GM21515 (cell line): ENCODE measurements at regions not wholly inside any gene's neighbourhood (a gene's known extent, or its start where the extent isn't known, plus 50 kb on each side); places are given as distances from the start of the nearest gene placed in this dataset.

Source experiments
- ATAC-seq: cut with Tn5 transposase; IDR thresholded peaks from one replicate; pipeline ENCODE4 v1.9.1; 2021; ENCODE audit not compliant: unreplicated experiment

DNA sequence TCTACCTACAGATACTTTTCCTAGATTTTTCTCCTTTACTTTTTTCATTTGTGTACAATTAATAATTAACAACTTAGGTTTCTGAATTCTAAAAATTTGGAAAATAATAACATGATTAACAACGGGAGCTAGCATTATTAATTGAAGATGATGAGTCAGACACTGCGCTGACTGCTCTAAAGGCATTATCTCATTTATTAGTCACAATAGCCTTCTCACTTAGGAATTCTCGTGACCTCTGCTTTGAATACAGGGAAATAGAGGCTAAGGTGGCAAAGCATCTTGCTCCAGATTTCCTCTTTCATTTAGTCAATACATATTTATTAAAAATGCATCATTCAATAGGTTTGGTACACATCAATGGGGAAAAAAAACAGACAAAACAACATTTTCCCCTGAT is 441.3 kb downstream of the PCDH18 start:
- ATAC-seq, result no peak

DNA sequence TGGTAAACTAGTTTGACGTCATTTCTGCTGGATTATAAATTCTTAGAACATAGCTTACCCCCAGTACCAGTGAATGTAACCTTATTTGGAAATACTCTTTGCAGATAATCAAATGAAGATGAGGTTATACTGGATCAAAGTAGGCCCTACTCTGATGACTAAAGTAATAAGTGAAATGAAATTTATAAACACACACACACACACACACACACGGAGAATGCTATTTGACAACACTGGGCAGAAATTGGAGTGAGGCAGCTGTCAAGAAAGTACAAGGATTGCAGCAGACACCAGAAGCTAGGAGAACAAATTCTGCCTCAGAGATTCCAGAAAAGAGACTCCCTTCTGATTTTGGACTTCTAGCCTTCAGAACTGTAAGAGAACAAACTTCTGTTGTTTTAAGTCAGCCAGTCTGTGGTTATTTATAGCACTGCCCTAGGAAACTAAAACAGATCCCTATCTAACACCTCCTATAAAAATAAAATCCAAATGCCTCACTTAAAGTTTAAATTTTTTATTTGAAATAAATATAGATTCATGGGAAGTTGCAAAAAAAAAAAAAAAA is 448.6 kb downstream of the PCDH18 start:
- ATAC-seq, result no peak

DNA sequence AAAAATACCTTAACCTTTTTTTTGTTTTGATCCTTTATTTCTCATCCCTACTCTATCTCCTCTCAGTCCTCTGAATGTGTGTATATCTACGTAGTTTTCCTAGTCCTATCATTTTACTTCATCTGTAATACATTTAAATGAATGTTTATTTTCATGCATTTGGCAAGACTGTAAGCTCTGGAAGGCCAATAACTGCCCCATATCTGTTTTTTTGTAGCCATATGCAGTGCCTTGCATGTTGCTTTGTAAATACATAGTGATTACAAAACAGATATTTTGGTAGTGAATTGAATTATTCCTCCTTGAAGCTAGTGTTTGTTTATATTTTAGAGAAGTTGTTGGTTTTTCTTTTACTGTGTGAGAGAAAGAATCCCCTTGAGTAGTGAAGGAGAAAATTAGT is 450.2 kb downstream of the PCDH18 start:
- ATAC-seq, result no peak

DNA sequence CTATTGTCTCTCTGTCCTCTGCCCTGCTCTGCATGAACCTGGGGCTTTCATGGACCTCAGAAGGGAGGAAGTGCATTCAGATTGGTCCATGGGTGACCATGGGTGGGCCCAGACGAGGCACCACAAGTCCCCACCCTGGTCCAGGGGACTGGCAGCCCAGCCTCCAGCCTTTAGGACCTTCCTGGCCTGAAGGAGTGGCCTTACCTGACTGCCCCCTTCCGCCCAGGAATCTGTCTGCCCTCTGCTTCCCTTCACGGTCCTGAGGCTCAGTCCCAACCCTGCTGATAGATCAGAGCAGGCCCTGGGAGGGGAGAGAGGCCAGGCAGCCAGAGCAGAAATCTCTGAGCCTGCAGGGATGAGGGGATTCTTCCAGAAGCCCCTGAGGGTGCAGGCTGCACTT is 455.4 kb downstream of the PCDH18 start:
- ATAC-seq, result no peak

DNA sequence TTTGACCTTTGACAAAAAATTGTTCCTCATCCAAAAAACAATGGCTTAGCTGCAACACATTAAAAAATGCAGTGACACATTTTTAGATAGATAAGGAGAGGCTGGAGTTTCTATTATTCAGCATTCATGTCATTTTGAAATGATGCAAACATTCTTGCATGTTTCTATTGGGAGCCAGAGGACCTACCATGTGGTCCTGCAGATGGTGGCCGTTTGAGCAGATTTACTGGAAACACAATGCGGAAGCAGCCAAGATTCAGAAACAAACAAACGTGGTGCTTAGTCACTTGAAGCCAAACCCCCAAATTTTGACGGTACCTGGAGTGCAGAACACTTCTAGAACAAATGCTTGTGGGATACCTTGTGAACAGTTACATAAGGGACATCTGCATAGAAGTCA is 456.7 kb downstream of the PCDH18 start:
- no peak for ATAC-seq

DNA sequence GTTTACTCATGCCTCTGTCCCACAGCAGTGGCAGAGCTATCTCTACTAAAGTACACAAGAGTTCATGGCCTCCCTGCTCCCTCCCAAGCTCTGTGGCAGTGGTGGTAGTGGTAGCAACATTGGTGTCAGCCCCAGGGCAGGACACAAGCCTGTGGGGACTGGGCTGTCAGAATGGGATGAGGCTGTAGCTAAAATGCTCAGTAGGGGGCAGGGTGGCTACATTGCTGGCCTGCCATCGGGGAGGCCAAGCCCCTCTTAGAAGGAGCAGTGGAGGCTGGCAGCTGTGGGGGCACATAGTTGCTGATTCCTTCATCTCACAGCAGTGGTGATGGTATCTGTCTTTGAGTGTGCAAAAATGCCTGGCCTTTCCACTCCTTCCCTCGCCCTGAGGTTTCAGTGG is 461.7 kb downstream of the PCDH18 start:
- ATAC-seq, result no peak

DNA sequence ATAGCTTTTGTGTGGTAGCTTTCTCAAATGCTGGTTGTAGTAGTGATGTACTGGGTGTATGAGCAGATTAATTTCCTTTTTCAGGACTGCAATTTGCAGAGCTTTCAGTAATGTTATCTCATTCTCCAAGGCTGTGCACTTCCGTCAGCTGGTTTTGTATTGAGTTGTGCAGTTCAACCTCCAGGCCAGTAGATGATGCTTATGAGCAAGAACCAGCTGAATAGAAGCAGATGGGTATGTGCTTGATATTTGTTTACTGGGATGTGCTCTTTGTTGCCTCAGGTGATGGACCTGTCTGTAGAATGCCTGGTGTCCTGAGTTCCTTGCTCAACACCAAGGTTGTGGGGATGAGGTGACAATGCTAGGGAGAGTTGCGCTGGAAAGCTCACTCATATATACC is 462.8 kb downstream of the PCDH18 start:
- no peak for ATAC-seq

DNA sequence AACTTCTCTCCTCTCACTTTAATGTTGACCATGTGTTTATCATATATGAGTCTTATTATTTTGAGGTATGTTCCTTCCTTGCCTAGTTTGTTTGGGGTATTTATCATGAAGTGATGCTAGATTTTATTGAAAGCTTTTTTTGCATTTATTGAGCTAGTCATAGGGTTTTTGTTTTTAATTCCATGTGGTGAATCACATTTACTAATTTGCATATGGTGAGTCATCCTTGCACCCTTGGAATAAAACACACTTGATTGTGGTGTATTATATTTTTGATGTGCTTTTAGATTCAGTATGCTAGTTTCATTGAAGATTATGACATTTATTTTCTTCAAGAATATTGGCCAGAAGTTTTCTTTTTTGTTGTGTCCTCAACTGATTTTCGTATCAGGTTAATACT is 464.6 kb downstream of the PCDH18 start:
- ATAC-seq, result no peak

DNA sequence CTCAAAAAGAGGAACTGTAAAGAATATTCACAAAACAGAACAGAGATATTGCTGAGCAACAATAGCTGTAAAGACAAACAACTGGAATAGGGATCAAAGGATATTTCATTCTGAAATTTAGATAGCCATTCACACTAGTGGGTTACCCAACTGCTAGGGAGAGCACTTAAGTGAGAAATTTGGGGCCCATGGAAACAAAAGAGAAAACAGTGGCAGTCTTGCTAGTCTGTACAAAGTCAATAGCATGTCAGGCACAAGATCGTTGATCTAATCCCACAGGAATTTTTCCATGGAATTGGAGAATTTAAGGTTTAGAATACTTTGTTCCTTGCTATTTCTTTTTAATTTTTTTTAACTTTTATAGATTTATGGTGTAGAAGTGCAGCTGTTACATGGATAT is 467.0 kb downstream of the PCDH18 start:
- no peak for ATAC-seq

DNA sequence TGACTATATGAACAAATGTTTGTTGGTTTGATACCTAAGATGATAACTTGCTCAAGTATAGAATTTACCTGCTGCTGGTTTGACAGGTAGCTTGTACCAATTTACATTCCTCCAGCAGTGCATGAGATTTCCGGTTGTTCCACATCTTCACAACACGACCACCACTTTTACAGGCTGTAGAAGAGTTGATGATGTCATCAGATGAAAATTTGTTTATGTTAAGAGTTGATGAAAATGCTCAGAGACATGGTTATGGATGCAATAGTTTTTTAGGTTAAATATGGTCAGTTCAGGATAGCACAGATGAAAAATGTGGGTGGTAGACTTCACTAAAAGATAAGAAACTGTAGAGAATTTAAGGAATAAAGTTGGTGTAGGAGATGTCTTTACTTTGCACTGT is 468.3 kb downstream of the PCDH18 start:
- no peak for ATAC-seq

DNA sequence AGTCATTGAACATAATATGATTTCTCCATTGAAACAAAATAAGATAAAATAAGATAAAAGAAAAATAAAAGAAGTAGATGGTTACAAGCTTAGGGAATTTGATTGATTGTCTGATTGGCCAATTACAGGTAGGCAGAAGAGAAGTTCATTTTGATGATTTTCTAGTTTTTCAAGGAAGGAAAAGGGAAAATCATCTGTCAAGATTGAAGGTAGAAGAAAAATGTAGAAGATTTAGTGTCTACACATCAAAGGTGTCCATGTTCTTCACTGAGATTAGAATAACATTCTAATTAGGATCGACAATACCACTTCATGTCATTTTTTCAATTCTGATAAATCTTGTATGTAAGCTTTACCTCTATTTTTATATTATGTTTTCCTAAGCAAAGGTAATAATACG is 489.1 kb downstream of the PCDH18 start:
- no peak for ATAC-seq

DNA sequence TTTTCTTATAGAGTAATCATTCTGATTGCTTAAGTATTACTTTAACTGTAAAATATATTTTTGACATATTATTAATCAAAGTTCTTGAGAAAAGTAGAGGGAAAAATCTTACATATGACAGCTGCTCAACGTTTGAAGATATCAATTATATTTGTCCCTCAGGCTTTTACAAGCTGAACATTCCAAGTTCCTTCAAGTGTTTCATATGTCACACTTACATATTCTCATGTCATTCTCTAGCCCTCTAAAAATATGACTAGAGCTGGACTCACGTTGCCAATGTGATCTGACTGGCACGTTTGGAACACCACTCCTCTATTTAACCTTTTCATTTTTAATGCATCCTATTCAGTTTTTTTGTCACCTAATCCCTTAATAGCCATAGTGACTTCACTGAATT is 492.9 kb downstream of the PCDH18 start:
- no peak for ATAC-seq

DNA sequence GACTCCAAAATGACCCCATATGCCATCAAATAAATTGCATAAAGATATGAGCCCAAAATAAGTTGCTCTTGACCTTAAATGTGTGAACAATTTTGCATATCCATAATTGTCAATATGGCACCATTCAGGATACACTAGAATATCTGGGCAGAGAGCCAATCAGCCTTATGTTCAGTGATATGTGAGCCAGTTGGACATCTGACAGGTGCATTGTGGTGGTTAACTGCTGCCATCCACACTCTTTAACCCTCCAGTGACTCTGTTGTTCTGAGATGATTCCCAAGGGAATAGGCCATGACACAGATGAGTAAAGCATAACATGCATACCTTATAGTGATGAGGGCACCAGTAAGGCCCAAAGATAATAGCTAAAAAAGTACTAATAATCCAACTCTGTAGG is 500.1 kb downstream of the PCDH18 start:
- no peak for ATAC-seq

DNA sequence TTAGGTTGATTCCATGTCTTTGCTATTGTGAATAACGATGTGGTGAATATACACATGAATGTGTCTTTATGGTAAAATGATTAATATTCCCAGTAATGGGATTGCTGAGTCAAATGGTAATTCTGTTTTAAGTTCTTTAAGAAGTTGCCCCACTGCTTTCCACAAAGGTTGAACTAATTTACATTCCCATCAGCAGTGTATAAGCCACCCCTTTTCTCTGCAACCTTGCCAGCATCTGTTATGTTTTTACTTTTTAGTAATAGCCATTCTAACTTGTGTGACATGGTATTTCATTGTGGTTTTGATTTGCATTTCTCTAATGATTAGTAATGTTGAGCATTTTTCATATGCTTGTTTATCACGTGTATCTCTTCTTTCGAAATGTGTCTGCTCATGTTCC is 503.3 kb downstream of the PCDH18 start:
- no peak for ATAC-seq

DNA sequence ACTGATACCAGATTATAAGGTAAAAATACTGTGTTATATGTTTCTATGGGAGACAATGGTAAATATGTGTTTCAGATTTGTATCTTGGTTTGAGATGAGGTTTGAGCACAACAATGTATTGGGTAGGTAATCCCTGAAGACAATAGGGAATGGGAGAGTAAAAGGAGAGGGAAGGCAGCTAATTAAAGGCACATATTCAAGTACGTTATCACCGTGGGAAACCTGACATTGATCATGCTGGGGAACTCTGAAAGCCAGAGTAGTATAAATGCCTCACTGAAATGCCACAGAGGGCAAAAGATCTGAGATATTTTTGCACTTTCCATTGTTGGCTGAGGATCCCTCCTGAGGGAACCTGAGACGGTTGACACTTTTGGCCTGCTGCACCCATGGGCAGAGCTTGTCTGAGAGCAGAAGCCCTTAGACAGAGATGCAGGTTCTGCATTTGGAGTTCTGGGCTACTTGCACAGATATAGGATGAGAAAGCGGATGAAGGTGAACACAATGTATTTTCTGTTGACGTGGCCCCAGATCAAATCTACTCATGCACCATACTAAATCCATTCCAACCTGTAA is 506.7 kb downstream of the PCDH18 start:
- no peak for ATAC-seq

DNA sequence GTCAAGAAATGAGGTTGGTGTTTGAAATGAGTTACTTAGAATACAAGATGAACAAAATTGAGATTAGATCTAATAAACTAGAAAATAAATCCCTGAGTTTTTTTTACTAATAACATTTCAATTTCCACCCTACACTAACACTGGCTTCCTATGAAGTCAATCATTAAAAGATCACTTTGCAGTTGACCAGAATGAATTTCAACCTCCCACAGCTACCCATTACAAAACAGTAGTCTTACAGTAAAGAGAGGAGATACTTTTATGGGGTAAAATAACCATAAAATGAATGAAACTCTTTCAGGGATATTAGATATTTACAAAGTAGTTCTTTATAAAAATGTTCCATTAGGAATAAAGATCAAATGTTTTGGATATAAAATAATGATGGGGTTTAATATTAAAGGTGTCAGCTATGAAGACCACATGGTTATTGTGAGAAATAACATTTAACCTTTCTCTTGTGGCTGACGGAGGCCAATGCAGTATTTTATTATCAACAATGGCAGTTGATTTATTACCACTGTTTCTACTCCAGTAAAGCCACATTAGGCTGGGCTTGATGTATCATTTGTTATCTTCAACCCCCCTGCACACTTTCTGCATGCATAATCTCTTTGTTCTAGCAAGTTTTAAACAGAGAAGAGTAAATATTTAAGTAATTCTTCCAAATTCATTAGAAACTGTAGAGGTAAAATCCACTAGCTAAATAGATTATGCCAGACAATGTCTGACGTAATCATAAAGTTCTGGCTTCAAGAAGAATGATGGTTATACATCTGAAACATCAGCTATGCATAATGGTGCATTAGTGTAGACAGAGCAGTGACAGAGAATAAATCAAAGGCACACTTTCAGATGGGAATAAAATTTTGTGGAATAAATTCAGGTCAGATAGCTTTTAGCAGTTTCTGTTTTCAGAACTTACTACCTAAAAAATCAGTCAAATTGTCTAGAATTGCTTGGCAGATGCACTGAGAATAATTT is 516.6 kb downstream of the PCDH18 start:
- ATAC-seq, result no peak

DNA sequence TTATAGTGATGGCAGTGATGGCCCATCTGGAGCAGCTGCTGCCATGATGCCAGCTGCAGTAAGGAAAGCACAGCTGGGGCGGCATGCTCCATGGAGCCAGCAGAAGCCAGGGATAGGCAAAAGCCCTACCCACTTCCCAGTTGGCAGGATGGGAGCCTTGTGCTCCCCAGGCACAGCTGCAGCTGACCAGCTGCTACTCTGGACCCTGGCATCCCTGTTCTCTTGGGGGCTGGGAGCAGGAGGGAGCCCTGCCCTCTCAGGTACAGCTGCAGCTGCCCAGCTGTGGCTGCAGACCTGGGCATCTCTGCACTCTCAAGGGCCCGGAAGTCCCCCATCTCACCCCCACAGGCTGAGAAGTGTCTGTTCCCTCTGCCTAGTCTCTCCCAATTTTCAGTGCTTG is 531.9 kb downstream of the PCDH18 start:
- no peak for ATAC-seq

DNA sequence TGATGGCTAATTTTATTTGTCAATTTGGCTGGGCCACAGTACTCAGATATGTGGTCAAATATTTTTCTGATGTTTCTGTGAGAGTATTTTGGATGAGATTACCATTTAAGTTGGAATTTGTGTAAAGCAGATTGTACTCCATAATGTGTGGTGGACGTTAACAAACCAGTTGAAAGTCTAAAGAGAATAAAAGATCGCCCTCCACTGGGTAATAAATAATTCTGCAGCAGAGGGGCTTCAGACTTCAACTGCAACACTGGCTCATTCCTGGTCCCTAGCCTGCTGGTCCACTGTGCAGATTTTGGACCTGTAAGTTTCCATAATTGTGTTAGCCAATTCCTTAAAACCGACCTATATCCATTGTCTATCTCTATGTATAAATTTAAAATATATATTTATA is 540.3 kb downstream of the PCDH18 start:
- no peak for ATAC-seq

DNA sequence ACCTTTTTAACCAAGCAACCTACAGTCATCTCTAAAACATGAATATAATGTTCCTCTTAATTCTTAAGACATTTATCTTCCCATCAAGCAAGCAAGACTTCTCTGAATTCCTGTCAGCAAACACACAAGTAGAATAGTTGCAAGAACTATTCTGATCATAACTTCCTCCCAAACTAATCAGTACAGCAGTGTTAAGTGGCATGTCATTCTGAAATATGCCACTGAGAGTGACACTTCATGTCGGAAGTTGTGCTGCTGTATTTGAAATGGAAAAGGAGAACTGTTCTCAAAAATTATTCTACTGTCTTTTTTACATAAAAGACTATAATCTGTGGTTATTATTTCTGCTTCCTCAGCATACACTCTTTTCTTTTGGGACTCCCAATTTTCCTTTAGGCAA is 546.6 kb downstream of the PCDH18 start:
- ATAC-seq, result no peak

DNA sequence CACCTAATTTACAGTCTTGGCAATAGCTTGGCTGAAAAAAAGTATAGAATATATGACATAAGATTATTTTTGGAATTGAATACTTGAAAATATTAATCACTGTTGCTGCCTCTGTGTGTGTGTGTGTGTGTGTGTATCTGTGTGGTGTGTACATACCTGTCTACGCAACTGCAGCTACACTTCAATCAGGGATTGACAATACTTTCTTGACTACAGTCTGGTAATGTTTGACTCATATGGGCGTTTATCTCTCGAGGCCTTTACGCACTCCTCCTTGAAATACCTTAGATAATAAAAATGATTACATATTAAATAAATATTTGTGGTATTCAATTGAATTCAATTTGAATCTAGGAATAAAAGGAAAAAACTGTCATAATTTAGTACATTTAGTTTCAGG is 565.2 kb downstream of the PCDH18 start:
- ATAC-seq, result no peak

DNA sequence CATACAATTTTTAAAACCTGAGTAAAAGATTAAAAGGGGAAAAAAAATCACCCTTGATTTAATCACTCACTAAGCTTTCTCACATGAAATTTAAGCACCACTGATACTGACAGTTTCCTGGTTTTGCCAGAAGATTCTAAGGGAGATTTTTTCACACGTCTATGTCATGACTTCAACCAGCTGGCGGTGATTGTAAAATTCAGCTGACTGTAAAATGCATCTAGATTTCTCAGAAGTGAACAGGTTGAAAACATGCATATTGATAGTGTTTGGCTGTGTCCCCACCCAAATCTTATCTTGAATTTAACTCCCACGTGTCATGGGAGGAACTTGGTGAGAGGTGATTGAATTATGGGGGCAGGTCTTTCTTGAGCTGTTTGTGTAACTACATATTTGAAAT is 566.8 kb downstream of the PCDH18 start:
- ATAC-seq, result no peak

DNA sequence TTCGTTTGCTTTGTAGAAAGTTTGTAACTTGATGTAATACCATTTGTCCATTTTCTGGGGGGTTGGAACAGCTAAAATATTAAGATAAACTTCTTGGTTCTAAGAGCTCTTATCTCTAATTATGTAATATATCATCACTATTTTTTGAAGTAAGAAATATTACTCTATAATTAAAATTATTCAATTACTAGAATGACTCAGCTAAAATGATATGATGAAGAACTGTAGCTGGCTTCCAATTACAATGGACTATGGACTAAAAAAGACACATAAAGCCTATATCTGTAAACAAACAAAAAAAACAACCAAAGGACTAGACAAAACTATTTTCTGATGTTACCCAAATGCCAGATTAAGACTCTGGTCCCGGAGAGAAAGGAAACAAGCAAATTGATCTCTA is 569.4 kb downstream of the PCDH18 start:
- ATAC-seq, result no peak
